Spleen (tissue), 7 donors: ENCODE measurements at regions not wholly inside any gene's neighbourhood (a gene's known extent, or its start where the extent isn't known, plus 50 kb on each side); places are given as distances from the start of the nearest gene placed in this dataset.

Source experiments
- POLR2A ChIP-seq, 3 donors: fragments of 450-650 bp; IDR thresholded peaks; one replicate each; pipeline ENCODE4 v1.5.1; 2017; ENCODE audit warnings: antibody characterized with exemption in 3 of 3, mild to moderate bottlenecking in 1 of 3
- POLR2AphosphoS5 ChIP-seq, 3 donors: sonication (generic); formaldehyde crosslinking; IDR thresholded peaks; one replicate each; pipeline ENCODE4 v1.5.1; 2017; ENCODE audit warnings: antibody characterized with exemption in 3 of 3
- TF ChIP-seq, protein P1 (sequence below), 11 experiments: fragments of 200-600 bp in 7 of 11; fragments of 450-650 bp in 4 of 11; sonication (generic) in 4 of 11; IDR thresholded peaks in 8 of 11; conservative IDR thresholded peaks in 3 of 11; 1 replicate in 7 of 11; 2 replicates in 4 of 11; pipeline versions ENCODE4 v1.4.0 to v1.8.0; 2016 to 2021; ENCODE audit warnings: antibody characterized with exemption in 11 of 11, inconsistent platforms in 4 of 11, mild to moderate bottlenecking in 1 of 11
- donor health status: DM: no; HTN: no; CAD: no; lungs with moderate emphysema.
- donor health status: DM: no; HTN: no; CAD: no.
- donor health status: DM: no; HTN: no; CAD: no.

DNA sequence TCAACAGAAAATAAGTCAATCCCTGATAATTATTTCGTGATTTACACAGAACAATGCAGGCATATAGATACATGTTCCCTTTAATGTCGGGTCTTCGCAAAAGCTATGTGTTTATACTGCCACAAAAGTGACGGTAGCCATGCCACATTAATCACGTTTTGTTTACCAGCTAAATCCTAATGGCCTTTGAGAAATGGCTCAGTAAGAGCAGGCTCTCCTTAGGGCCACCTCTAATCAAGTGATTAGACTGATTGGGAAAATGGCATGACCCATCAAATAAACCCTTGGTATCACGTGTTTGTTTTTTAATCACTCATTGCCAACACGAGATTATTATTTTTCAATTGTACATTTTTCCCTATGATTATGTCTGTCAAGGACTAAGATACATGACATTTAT, 102.0 kb upstream of the USP25 start:
- TF ChIP-seq, protein P1, sequence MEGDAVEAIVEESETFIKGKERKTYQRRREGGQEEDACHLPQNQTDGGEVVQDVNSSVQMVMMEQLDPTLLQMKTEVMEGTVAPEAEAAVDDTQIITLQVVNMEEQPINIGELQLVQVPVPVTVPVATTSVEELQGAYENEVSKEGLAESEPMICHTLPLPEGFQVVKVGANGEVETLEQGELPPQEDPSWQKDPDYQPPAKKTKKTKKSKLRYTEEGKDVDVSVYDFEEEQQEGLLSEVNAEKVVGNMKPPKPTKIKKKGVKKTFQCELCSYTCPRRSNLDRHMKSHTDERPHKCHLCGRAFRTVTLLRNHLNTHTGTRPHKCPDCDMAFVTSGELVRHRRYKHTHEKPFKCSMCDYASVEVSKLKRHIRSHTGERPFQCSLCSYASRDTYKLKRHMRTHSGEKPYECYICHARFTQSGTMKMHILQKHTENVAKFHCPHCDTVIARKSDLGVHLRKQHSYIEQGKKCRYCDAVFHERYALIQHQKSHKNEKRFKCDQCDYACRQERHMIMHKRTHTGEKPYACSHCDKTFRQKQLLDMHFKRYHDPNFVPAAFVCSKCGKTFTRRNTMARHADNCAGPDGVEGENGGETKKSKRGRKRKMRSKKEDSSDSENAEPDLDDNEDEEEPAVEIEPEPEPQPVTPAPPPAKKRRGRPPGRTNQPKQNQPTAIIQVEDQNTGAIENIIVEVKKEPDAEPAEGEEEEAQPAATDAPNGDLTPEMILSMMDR (IDR thresholded peaks at IDR 0.05 in 8 of 11, conservative IDR thresholded peaks at IDR 0.05 in 3 of 11): no peak
- TF ChIP-seq POLR2A (IDR thresholded peaks at IDR 0.05) (no peak), POLR2AphosphoS5 (IDR thresholded peaks at IDR 0.05) (no peak)
